ENCODE measurements at regions not wholly inside any gene's neighbourhood (a gene's known extent, or its start where the extent isn't known, plus 50 kb on each side); places are given as distances from the start of the nearest gene placed in this dataset.
"Not testable (repeated sequence)": the region's sequence is repeated elsewhere in the genome, so short reads cannot be mapped to it uniquely, and the experiment has no call there.

DNA sequence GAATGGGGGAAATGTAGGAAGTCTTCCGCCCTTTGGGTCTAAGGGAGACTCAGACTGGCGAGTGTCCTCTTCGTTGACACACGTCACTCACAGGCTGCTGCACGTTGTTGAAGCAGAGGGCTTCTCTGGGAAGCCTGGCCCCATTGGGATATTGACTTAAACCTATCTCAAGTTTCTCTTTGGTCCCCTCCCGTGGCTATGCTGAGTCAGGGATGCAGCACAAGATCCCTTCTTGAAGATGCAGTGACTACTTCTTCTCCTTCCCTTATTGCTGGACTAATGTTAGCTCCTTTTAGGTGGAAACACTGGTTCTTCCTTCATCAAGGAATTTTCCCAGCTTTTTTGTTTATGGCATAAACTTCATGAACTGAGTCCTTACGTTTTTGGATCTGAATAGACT is 89.8 kb upstream of the CCDC71L start:
- no peak for DNase-seq (ENCODE audit: low read depth)
- H3K4me3 ChIP-seq (ENCODE audit: control insufficient read depth, low read depth, low read length), result no peak overlapping the region
- TF ChIP-seq, protein P1, sequence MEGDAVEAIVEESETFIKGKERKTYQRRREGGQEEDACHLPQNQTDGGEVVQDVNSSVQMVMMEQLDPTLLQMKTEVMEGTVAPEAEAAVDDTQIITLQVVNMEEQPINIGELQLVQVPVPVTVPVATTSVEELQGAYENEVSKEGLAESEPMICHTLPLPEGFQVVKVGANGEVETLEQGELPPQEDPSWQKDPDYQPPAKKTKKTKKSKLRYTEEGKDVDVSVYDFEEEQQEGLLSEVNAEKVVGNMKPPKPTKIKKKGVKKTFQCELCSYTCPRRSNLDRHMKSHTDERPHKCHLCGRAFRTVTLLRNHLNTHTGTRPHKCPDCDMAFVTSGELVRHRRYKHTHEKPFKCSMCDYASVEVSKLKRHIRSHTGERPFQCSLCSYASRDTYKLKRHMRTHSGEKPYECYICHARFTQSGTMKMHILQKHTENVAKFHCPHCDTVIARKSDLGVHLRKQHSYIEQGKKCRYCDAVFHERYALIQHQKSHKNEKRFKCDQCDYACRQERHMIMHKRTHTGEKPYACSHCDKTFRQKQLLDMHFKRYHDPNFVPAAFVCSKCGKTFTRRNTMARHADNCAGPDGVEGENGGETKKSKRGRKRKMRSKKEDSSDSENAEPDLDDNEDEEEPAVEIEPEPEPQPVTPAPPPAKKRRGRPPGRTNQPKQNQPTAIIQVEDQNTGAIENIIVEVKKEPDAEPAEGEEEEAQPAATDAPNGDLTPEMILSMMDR (conservative IDR thresholded peaks at IDR 0.05; ENCODE audit: control insufficient read depth, insufficient read depth, low read depth, low read length), result no peak

GRCh38 chr7:106752367-106752766 is 91.4 kb upstream of the CCDC71L start:
- no peak overlapping the region for H3K4me3 ChIP-seq (ENCODE audit: control insufficient read depth, low read depth, low read length)
- TF ChIP-seq, protein P1 (conservative IDR thresholded peaks at IDR 0.05; ENCODE audit: control insufficient read depth, insufficient read depth, low read depth, low read length), result no peak
- no peak for DNase-seq (ENCODE audit: low read depth)

DNA sequence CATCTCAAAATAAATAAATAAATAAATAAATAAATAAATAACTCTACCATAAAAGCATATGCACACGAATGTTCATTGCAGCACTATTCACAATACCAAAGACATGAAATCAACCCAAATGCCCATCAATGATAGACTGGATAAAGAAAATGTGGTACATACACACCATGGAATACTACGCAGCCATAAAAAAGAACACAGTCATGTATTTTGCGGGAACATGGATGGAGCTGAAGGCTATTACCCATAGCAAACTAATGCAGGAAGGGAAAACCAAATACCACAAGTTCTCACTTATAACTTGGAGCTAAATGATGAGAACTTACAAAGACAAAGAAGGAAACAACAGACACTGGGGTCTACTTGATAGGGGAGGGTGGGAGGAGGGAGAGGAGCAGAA is 94.1 kb upstream of the CCDC71L start:
- DNase-seq (ENCODE audit: low read depth); H3K4me3 ChIP-seq (ENCODE audit: control insufficient read depth, low read depth, low read length): not testable (repeated sequence)

- TF ChIP-seq, protein P1 (conservative IDR thresholded peaks at IDR 0.05; ENCODE audit: control insufficient read depth, insufficient read depth, low read depth, low read length), result no peak
- DNase-seq (ENCODE audit: low read depth), result no peak
- H3K4me3 ChIP-seq (ENCODE audit: control insufficient read depth, low read depth, low read length), result no peak overlapping the region
These were observed 94.7 kb upstream of the CCDC71L start for GRCh38 chr7:106755641-106756040.

GRCh38 chr7:106756071-106756470 is 95.1 kb upstream of the CCDC71L start:
- TF ChIP-seq, protein P1 (conservative IDR thresholded peaks at IDR 0.05; ENCODE audit: control insufficient read depth, insufficient read depth, low read depth, low read length), result no peak
- H3K4me3 ChIP-seq (ENCODE audit: control insufficient read depth, low read depth, low read length), result no peak overlapping the region
- no peak for DNase-seq (ENCODE audit: low read depth)

GRCh38 chr7:106756884-106757283 is 95.9 kb upstream of the CCDC71L start:
- TF ChIP-seq, protein P1 (conservative IDR thresholded peaks at IDR 0.05; ENCODE audit: control insufficient read depth, insufficient read depth, low read depth, low read length), result no peak
- H3K4me3 ChIP-seq (ENCODE audit: control insufficient read depth, low read depth, low read length), result no peak overlapping the region
- DNase-seq (ENCODE audit: low read depth), result no peak

- H3K4me3 ChIP-seq (ENCODE audit: control insufficient read depth, low read depth, low read length), result no peak overlapping the region
- peak; percentile 75 for DNase-seq (ENCODE audit: low read depth)
- TF ChIP-seq, protein P1 (conservative IDR thresholded peaks at IDR 0.05; ENCODE audit: control insufficient read depth, insufficient read depth, low read depth, low read length), result no peak
These were observed 96.9 kb upstream of the CCDC71L start for GRCh38 chr7:106757846-106758245.

DNA sequence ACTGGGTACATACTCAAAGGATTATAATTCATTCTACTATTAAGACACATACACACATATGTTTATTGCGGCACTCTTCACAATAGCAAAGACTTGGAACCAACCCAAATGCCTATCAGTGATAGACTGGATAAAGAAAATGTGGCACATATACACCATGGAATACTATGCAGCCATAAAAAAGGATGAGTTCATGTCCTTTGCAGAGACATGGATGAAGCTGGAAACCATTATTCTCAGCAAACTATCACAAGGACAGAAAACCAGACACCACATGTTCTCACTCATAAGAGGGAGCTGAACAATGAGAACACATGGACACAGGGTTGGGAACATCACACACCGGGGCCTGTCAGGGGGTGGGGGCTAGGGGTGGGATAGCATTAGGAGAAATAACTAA is 101.9 kb upstream of the CCDC71L start:
- not testable (repeated sequence) for DNase-seq (ENCODE audit: low read depth); H3K4me3 ChIP-seq (ENCODE audit: control insufficient read depth, low read depth, low read length)
